CD4-positive, CD25-positive, alpha-beta regulatory T cell (primary cell): ENCODE measurements at regions not wholly inside any gene's neighbourhood (a gene's known extent, or its start where the extent isn't known, plus 50 kb on each side); places are given as distances from the start of the nearest gene placed in this dataset.

Source experiments
- ATAC-seq, 2 donors: fragments of 150-1000 bp; cut with Tn5 transposase; one replicate each; pipeline ENCODE4 v1.10.0; 2021; ENCODE audit warnings: low read depth in 2 of 2, moderate number of reproducible peaks in 2 of 2, moderate library complexity in 1 of 2
- DNase-seq, 3 donors: peaks; one replicate each; pipeline versions ENCODE4 v3.0.0 to v3.0.0-alpha.2; 2012 to 2022; ENCODE audit warnings: mixed read lengths in 1 of 3
- H3K27ac ChIP-seq: one replicate; pipeline ENCODE4 v1.7.0; 2013; ENCODE audit warnings: mild to moderate bottlenecking, low read length; ENCODE audit not compliant: insufficient read depth, poor library complexity, severe bottlenecking
- H3K27me3 ChIP-seq: one replicate; pipeline ENCODE4 v1.7.0; 2013; ENCODE audit warnings: low read length; ENCODE audit not compliant: control insufficient read depth, insufficient read depth
- H3K36me3 ChIP-seq: one replicate; pipeline ENCODE4 v1.7.0; 2013; ENCODE audit warnings: mild to moderate bottlenecking, low read length, moderate library complexity; ENCODE audit not compliant: control insufficient read depth, insufficient read depth
- H3K4me1 ChIP-seq: 2 replicates; pipeline ENCODE4 v1.7.0; 2013; ENCODE audit warnings: mild to moderate bottlenecking, low read length; ENCODE audit not compliant: insufficient read depth, control insufficient read depth, poor library complexity, severe bottlenecking
- H3K4me3 ChIP-seq: one replicate; pipeline ENCODE4 v1.7.0; 2013; ENCODE audit warnings: low read depth, mild to moderate bottlenecking, low read length, moderate library complexity
- H3K9me3 ChIP-seq, 2 experiments: 1 replicate in 1 of 2; 2 replicates in 1 of 2; pipeline ENCODE4 v1.7.0; 2013; ENCODE audit warnings: low read length in 2 of 2, mild to moderate bottlenecking in 1 of 2, moderate library complexity in 1 of 2; ENCODE audit not compliant: control insufficient read depth in 2 of 2
- H3K27ac Mint-ChIP-seq, 3 donors: one replicate each; pipeline ENCODE4 v1.8.0; 2020 to 2022; ENCODE audit warnings: mild to moderate bottlenecking in 3 of 3, mixed read lengths in 3 of 3, moderate library complexity in 2 of 3
- H3K27me3 Mint-ChIP-seq: one replicate; pipeline ENCODE4 v1.8.0; 2022; ENCODE audit warnings: mild to moderate bottlenecking, mixed read lengths
- H3K36me3 Mint-ChIP-seq: one replicate; pipeline ENCODE4 v1.8.0; 2020; ENCODE audit warnings: mixed read lengths
- H3K4me1 Mint-ChIP-seq, 4 donors: one replicate each; pipeline ENCODE4 v1.8.0; 2020 to 2022; ENCODE audit warnings: mixed read lengths in 4 of 4, mild to moderate bottlenecking in 1 of 4
- H3K4me3 Mint-ChIP-seq, 4 donors: one replicate each; pipeline ENCODE4 v1.8.0; 2020 to 2022; ENCODE audit warnings: mild to moderate bottlenecking in 4 of 4, mixed read lengths in 4 of 4, moderate library complexity in 3 of 4
- H3K9me3 Mint-ChIP-seq, 7 donors: one replicate each; pipeline ENCODE4 v1.8.0; 2020 to 2022; ENCODE audit warnings: mixed read lengths in 7 of 7, mild to moderate bottlenecking in 3 of 7, moderate library complexity in 2 of 7

- H3K36me3 ChIP-seq = no peaks in the 10 kb centered on the region
- H3K4me1 ChIP-seq = no peaks in the 10 kb centered on the region
- Mint-ChIP-seq H3K36me3 (no peaks in the 10 kb centered on the region), H3K27ac (no peak overlapping the region), H3K27me3 (peaks cover 16% of the 10 kb centered on the region), H3K4me3 (no peak overlapping the region), H3K4me1 (peaks cover 0 to under 1% (median 0%) of the 10 kb centered on the region in 4 donors), H3K9me3 (peaks cover 0 to 4% (median 0%) of the 10 kb centered on the region in 7 donors)
- no peaks in the 10 kb centered on the region for H3K9me3 ChIP-seq
- H3K27ac ChIP-seq = no peak overlapping the region
- no peak overlapping the region for H3K4me3 ChIP-seq
- no peaks in the 10 kb centered on the region for H3K27me3 ChIP-seq
- ATAC-seq = no peak
- DNase-seq = no peak
Observed at GRCh38 chr4:151917145-151917734, 156.4 kb upstream of the GATB start.

GRCh38 chr4:151912632-151913031, 151.8 kb upstream of the GATB start:
- Mint-ChIP-seq H3K27me3 (peaks cover 12% of the 10 kb centered on the region), H3K36me3 (no peaks in the 10 kb centered on the region), H3K9me3 (peaks cover 0 to 5% (median 0%) of the 10 kb centered on the region in 7 donors), H3K4me1 (no peaks in the 10 kb centered on the region), H3K4me3 (no peak overlapping the region), H3K27ac (peak overlapping the region in 1 of 3 donors; percentile 54)
- Histone ChIP-seq H3K27ac (no peak overlapping the region), H3K4me3 (no peak overlapping the region), H3K36me3 (no peaks in the 10 kb centered on the region), H3K9me3 (no peaks in the 10 kb centered on the region), H3K4me1 (no peaks in the 10 kb centered on the region), H3K27me3 (no peaks in the 10 kb centered on the region)
- DNase-seq (no peak), ATAC-seq (no peak)

- H3K27ac Mint-ChIP-seq = no peak overlapping the region
- no peak overlapping the region for H3K4me3 ChIP-seq
- no peak overlapping the region for H3K27ac ChIP-seq
- H3K9me3 ChIP-seq = no peaks in the 10 kb centered on the region
- no peaks in the 10 kb centered on the region for H3K4me1 Mint-ChIP-seq
- H3K4me1 ChIP-seq = no peaks in the 10 kb centered on the region
- no peaks in the 10 kb centered on the region for H3K36me3 Mint-ChIP-seq
- H3K27me3 ChIP-seq = no peaks in the 10 kb centered on the region
- H3K36me3 ChIP-seq = no peaks in the 10 kb centered on the region
- peaks cover 0 to 5% (median 0%) of the 10 kb centered on the region in 7 donors for H3K9me3 Mint-ChIP-seq
- ATAC-seq = no peak
- no peak overlapping the region for H3K4me3 Mint-ChIP-seq
- H3K27me3 Mint-ChIP-seq = peaks cover 12% of the 10 kb centered on the region
- no peak for DNase-seq
Observed at GRCh38 chr4:151911970-151912369, 151.2 kb upstream of the GATB start.

GRCh38 chr4:151908734-151909497, 148.1 kb upstream of the GATB start:
- H3K27me3 ChIP-seq = no peaks in the 10 kb centered on the region
- Mint-ChIP-seq H3K27me3 (peaks cover 16% of the 10 kb centered on the region), H3K9me3 (peaks cover 0 to 7% (median under 1%) of the 10 kb centered on the region in 7 donors), H3K4me1 (no peaks in the 10 kb centered on the region), H3K4me3 (no peak overlapping the region), H3K27ac (peak overlapping the region in 1 of 3 donors; percentile 4), H3K36me3 (no peaks in the 10 kb centered on the region)
- no peak for ATAC-seq
- no peaks in the 10 kb centered on the region for H3K36me3 ChIP-seq
- H3K27ac ChIP-seq = no peak overlapping the region
- H3K9me3 ChIP-seq = no peaks in the 10 kb centered on the region
- H3K4me1 ChIP-seq = no peaks in the 10 kb centered on the region
- DNase-seq = no peak
- no peak overlapping the region for H3K4me3 ChIP-seq

GRCh38 chr4:151908201-151908600, 147.4 kb upstream of the GATB start:
- Mint-ChIP-seq H3K36me3 (peaks cover 1% of the 10 kb centered on the region), H3K27ac (no peak overlapping the region), H3K27me3 (peaks cover 16% of the 10 kb centered on the region), H3K4me1 (no peaks in the 10 kb centered on the region), H3K9me3 (peaks cover 0 to 8% (median 2%) of the 10 kb centered on the region in 7 donors), H3K4me3 (no peak overlapping the region)
- ATAC-seq (no peak), DNase-seq (no peak)
- Histone ChIP-seq H3K27ac (no peak overlapping the region), H3K4me1 (no peaks in the 10 kb centered on the region), H3K36me3 (no peaks in the 10 kb centered on the region), H3K9me3 (peaks cover 3 to 4% of the 10 kb centered on the region in 2 experiments), H3K4me3 (no peak overlapping the region), H3K27me3 (no peaks in the 10 kb centered on the region)

GRCh38 chr4:151906438-151906837, 145.6 kb upstream of the GATB start:
- ATAC-seq (no peak), DNase-seq (no peak)
- Mint-ChIP-seq H3K4me3 (no peak overlapping the region), H3K36me3 (peaks cover 6% of the 10 kb centered on the region), H3K9me3 (peaks cover 3 to 23% (median 7%) of the 10 kb centered on the region in 7 donors), H3K4me1 (no peaks in the 10 kb centered on the region), H3K27ac (no peak overlapping the region), H3K27me3 (peaks cover 7% of the 10 kb centered on the region)
- Histone ChIP-seq H3K36me3 (no peaks in the 10 kb centered on the region), H3K27me3 (no peaks in the 10 kb centered on the region), H3K4me1 (no peaks in the 10 kb centered on the region), H3K4me3 (no peak overlapping the region), H3K27ac (no peak overlapping the region), H3K9me3 (peaks cover 7 to 8% of the 10 kb centered on the region in 2 experiments)

- H3K4me3 ChIP-seq = no peak overlapping the region
- no peaks in the 10 kb centered on the region for H3K36me3 ChIP-seq
- no peaks in the 10 kb centered on the region for H3K4me1 ChIP-seq
- H3K9me3 ChIP-seq = peaks cover 7 to 8% of the 10 kb centered on the region in 2 experiments
- ATAC-seq = no peak
- no peaks in the 10 kb centered on the region for H3K4me1 Mint-ChIP-seq
- no peak overlapping the region for H3K4me3 Mint-ChIP-seq
- no peak overlapping the region for H3K27ac ChIP-seq
- H3K27me3 Mint-ChIP-seq = peaks cover 4% of the 10 kb centered on the region
- H3K27me3 ChIP-seq = peaks cover 1% of the 10 kb centered on the region
- DNase-seq = no peak
- peaks cover 6% of the 10 kb centered on the region for H3K36me3 Mint-ChIP-seq
- H3K27ac Mint-ChIP-seq = no peak overlapping the region
- H3K9me3 Mint-ChIP-seq = peaks cover 6 to 25% (median 7%) of the 10 kb centered on the region in 7 donors
Observed at GRCh38 chr4:151905197-151905596, 144.4 kb upstream of the GATB start.

- no peaks in the 10 kb centered on the region for H3K4me1 Mint-ChIP-seq
- ATAC-seq (no peak), DNase-seq (no peak)
- Histone ChIP-seq H3K27me3 (peaks cover 1% of the 10 kb centered on the region), H3K4me3 (no peak overlapping the region), H3K27ac (no peak overlapping the region), H3K9me3 (peaks cover 7 to 8% of the 10 kb centered on the region in 2 experiments), H3K4me1 (no peaks in the 10 kb centered on the region), H3K36me3 (no peaks in the 10 kb centered on the region)
- peaks cover 5 to 25% (median 9%) of the 10 kb centered on the region in 7 donors for H3K9me3 Mint-ChIP-seq
- peaks cover 4% of the 10 kb centered on the region for H3K27me3 Mint-ChIP-seq
- peaks cover 6% of the 10 kb centered on the region for H3K36me3 Mint-ChIP-seq
- H3K4me3 Mint-ChIP-seq = no peak overlapping the region
- H3K27ac Mint-ChIP-seq = no peak overlapping the region
Observed at GRCh38 chr4:151901631-151902030, 140.8 kb upstream of the GATB start.
